CD4-positive, alpha-beta memory T cell (primary cell): ENCODE measurements at regions not wholly inside any gene's neighbourhood (a gene's known extent, or its start where the extent isn't known, plus 50 kb on each side); places are given as distances from the start of the nearest gene placed in this dataset.
A peak's percentile ranks its signal among the peaks of the same experiment; 100 is the strongest.

Source experiments
- CTCF ChIA-PET: fragments of 350-600 bp; sonication (Branson Sonifier 250); formaldehyde crosslinking; loops from one replicate; lab custom pipeline; 2021; ENCODE audit warnings: inconsistent platforms; ENCODE audit not compliant: partially characterized antibody; lab: Charles Lee
- POLR2A ChIA-PET: fragments of 350-600 bp; sonication (Branson Sonifier 250); formaldehyde crosslinking; loops from one replicate; lab custom pipeline; 2021; ENCODE audit not compliant: partially characterized antibody; lab: Charles Lee
- DNase-seq, 5 donors: peaks; one replicate each; pipeline versions ENCODE4 v3.0.0 to v3.0.0-alpha.2; 2020 to 2022; ENCODE audit warnings: mixed read lengths in 1 of 5
- H3K27ac ChIP-seq: one replicate; pipeline ENCODE4 v1.7.0; 2013; ENCODE audit warnings: low read depth, low read length
- H3K27me3 ChIP-seq: 2 replicates; pipeline ENCODE4 v1.7.0; 2013; ENCODE audit warnings: mild to moderate bottlenecking, low read length, moderate library complexity; ENCODE audit not compliant: insufficient read depth
- H3K36me3 ChIP-seq: 2 replicates; pipeline ENCODE4 v1.7.0; 2013; ENCODE audit warnings: mild to moderate bottlenecking, low read length, moderate library complexity; ENCODE audit not compliant: insufficient read depth
- H3K4me1 ChIP-seq: 2 replicates; pipeline ENCODE4 v1.7.0; 2013; ENCODE audit warnings: mild to moderate bottlenecking, low read length, moderate library complexity; ENCODE audit not compliant: insufficient read depth
- H3K4me3 ChIP-seq, 2 donors: one replicate each; pipeline ENCODE4 v1.7.0; 2013; ENCODE audit warnings: low read length in 2 of 2, mild to moderate bottlenecking in 1 of 2
- H3K9me3 ChIP-seq, 2 donors: one replicate each; pipeline ENCODE4 v1.7.0; 2013; ENCODE audit warnings: low read length in 2 of 2, control low read depth in 1 of 2; ENCODE audit not compliant: control insufficient read depth in 1 of 2
- H3K27ac Mint-ChIP-seq, 7 donors: one replicate each; pipeline ENCODE4 v1.8.0; 2020 to 2021; ENCODE audit warnings: mixed read lengths in 7 of 7, mild to moderate bottlenecking in 6 of 7, inconsistent platforms in 3 of 7, moderate library complexity in 3 of 7
- H3K27me3 Mint-ChIP-seq, 2 donors: one replicate each; pipeline ENCODE4 v1.8.0; 2020 to 2021; ENCODE audit warnings: mixed read lengths in 2 of 2
- H3K36me3 Mint-ChIP-seq, 2 donors: one replicate each; pipeline ENCODE4 v1.8.0; 2020 to 2021; ENCODE audit warnings: mixed read lengths in 2 of 2, inconsistent platforms in 1 of 2, mild to moderate bottlenecking in 1 of 2
- H3K4me1 Mint-ChIP-seq, 4 donors: one replicate each; pipeline ENCODE4 v1.8.0; 2020 to 2021; ENCODE audit warnings: mixed read lengths in 4 of 4, mild to moderate bottlenecking in 1 of 4
- H3K4me3 Mint-ChIP-seq, 8 donors: one replicate each; pipeline ENCODE4 v1.8.0; 2020 to 2021; ENCODE audit warnings: mixed read lengths in 8 of 8, mild to moderate bottlenecking in 7 of 8, moderate library complexity in 6 of 8, inconsistent platforms in 3 of 8
- H3K9me3 Mint-ChIP-seq, 8 donors: one replicate each; pipeline ENCODE4 v1.8.0; 2020 to 2021; ENCODE audit warnings: mixed read lengths in 8 of 8, mild to moderate bottlenecking in 5 of 8, inconsistent platforms in 3 of 8, moderate library complexity in 1 of 8
- intact Hi-C: fragments of 100-400 bp; cut with micrococcal nuclease; formaldehyde crosslinking; loops from one replicate; pipeline ENCODE4 v1.15.1; 2023

DNA sequence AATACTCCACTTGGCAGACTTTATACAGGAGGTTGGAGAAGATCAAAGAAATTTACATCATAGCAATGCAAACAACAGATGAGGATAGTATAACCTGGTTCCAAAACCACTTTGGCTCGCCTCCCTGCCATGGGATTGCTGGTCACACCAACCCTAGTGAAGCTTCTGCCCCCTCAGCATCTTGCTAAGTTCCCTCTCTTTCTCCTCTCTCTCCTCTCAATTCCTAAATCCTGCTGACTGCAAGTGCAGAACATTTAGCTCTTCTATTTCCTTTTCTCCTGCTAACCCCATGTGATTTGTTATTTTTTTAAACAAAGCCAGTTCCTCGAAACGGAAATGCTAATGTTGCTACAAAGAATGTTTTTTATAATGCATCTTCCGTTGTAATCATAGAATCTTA, 50.3 kb upstream of the LY86 start:
- no peak overlapping the region for H3K4me3 ChIP-seq
- intact Hi-C loops, result no loop called here
- H3K36me3 ChIP-seq, result no peaks in the 10 kb centered on the region
- H3K9me3 Mint-ChIP-seq, result peaks cover 0 to 2% (median 0%) of the 10 kb centered on the region in 8 donors
- no peaks in the 10 kb centered on the region for H3K9me3 ChIP-seq
- no peak overlapping the region for H3K27ac ChIP-seq
- H3K27ac Mint-ChIP-seq, result no peak overlapping the region
- H3K4me1 Mint-ChIP-seq, result peaks cover 4 to 10% (median 7%) of the 10 kb centered on the region in 4 donors
- H3K27me3 ChIP-seq, result no peaks in the 10 kb centered on the region
- no peaks in the 10 kb centered on the region for H3K4me1 ChIP-seq
- no peaks in the 10 kb centered on the region for H3K36me3 Mint-ChIP-seq
- peaks cover 11 to 19% of the 10 kb centered on the region in 2 donors for H3K27me3 Mint-ChIP-seq
- POLR2A ChIA-PET, result no interaction called here
- DNase-seq, result no peak
- H3K4me3 Mint-ChIP-seq, result peak overlapping the region in 1 of 8 donors; percentile 1
- CTCF ChIA-PET, result interaction anchor here (1.3 kb wide), 1 partner anchor 1394 kb away, joined by 5 read pairs; no protein-coding TSS in a partner anchor
